HK-2 (cell line): ENCODE measurements at regions not wholly inside any gene's neighbourhood (a gene's known extent, or its start where the extent isn't known, plus 50 kb on each side); places are given as distances from the start of the nearest gene placed in this dataset.

Source experiments
- DNase-seq: peaks from one replicate; pipeline ENCODE4 v3.0.0-alpha.2; 2018; ENCODE audit not compliant: unreplicated experiment

GRCh38 chr2:12083081-12083581, 336.7 kb downstream of the LPIN1 start:
- no peak for DNase-seq

- no peak for DNase-seq
Measured at GRCh38 chr2:12083713-12084419, 337.4 kb downstream of the LPIN1 start.

DNA sequence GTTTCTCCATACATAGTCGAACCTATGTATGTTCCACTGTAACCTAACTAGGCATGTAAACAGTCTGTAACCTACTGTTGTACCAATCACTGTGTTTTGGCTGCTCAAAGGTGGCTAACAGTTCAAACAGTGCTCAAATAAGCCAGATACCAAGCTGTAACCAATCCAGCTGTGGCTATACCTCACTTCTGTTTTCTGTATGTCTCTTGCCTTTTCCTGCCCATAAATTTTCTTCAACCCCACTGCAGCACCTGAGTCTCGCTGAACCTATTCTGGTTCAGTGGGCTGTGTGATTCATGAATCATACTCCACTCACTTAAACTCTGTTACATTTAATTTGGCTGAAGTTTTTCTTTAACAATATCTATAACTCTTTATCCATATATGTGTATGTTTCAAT, 340.7 kb downstream of the LPIN1 start:
- DNase-seq = no peak

DNA sequence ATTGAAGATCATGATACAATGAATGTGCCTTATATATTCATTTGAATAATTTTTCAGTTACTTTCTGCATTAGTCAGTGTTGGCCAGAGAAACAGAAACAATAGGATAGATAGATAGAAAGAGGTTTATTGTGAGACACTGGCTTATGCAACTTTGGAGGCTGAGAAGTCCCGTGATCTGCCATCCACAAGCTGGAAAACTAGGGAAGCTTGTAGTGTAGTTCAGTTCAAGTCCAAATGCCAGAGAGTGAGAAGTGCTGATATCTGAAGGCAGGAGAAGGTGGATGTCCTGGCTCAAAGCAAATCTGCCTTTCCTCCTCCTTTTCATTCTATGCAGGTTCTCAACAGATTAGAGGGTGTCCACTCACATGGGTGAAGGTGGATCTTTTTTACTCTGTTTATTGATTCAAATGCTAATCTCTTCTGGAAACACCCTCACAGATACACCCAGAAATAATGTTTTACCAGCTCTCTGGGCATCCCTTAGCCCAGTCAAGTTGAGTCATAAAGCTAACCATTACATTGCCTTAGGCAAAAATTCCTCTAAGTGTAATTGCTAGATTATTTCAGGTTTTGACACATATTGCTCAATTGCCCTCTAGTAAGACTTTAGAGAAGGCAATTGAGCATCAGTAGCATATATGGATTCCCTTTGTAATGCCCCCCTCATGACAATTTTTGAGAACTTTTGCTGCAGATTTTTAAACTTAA, 341.4 kb downstream of the LPIN1 start:
- no peak for DNase-seq

- DNase-seq = no peak
Measured at GRCh38 chr2:12089001-12089400, 342.6 kb downstream of the LPIN1 start.

DNA sequence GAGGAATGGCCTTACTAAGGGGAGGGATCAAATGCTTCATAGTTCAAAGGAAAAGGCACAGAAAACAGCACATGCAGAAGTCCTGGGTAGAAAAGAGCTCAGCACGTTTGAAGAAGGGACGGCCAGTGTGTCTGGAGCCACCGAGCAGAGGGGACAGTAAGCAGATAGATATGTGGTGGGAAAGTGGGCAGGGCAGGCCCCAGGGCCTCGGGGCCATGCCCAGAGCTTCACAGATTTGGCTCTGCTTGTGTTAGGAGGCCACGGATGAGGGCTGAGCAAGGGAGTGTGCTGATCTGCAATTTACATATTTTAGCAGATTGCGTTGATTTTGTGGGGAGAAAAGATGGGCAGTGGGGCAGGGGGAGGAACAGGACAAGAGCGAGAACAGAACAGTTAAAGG, 343.1 kb downstream of the LPIN1 start:
- DNase-seq = no peak

DNA sequence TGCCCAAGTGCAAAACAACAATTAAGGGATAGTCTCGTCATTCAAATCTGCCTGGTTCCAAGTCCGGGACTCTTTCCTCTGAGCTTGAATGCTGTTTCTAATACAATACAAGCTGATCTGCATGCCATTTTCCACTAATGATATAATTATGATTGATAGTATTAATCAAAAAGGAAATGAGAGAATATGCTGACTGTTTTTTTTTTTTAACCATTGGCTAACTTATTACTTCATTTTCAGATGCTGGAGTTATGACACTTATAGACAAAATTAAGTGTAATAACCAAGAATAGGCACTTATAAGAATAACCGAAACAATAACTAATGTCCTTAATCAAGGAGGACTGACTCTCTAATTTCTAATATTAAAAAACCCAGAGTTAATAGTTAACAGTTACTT, 343.6 kb downstream of the LPIN1 start:
- no peak for DNase-seq

- DNase-seq = no peak
Measured at GRCh38 chr2:12090590-12090989, 344.2 kb downstream of the LPIN1 start.

DNA sequence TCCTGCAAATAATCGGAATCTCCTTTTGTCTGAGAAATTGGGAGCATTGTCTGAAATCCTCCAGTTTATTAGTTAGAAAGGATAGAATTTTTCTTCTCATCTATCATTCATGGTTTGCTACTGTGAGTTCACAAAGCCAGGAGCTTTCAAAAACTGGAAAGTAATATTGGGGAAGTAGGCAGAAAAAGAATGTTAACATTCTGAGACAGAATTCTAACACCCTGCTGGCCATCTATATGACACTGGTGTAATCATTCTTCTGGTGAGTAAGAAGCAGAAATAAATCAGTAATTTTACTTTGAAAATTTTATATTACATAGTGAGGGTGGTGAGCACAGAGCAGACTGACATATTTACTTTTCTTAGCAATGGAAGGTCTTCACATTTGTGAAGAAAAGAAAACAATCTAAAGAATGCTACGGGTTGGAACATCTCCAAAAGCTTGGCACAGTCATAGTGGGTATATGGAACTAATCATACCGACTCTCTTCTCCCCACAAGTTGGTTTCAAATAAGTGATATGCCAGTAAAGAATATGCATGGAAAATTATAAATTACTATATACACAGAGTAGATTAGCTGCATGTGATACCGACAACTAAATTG, 344.9 kb downstream of the LPIN1 start:
- no peak for DNase-seq

DNA sequence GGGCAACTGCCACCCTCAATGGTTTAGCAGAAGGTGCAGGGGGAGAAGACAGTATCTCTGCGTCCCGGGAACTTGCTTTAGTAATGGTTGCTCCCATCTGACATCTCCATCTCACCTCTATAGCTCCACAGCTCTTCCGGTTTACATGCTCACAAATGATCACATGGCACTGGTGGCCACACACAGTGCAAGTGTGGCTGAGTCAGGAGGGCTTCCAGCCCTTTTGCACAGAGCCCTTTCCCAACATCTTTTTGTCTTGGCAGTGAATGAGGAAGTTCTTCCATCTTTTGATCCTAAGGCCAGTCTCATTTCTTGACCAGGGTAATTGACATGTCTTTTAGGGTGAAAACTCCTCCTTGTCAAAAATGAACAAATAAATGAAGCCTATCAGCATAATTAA, 347.7 kb downstream of the LPIN1 start:
- DNase-seq = no peak

- DNase-seq = no peak
Measured at GRCh38 chr2:12096051-12096787, 349.8 kb downstream of the LPIN1 start.

- DNase-seq = no peak
Measured at GRCh38 chr2:12096788-12097449, 350.5 kb downstream of the LPIN1 start.

GRCh38 chr2:12097859-12098258, 351.4 kb downstream of the LPIN1 start:
- DNase-seq = no peak

DNA sequence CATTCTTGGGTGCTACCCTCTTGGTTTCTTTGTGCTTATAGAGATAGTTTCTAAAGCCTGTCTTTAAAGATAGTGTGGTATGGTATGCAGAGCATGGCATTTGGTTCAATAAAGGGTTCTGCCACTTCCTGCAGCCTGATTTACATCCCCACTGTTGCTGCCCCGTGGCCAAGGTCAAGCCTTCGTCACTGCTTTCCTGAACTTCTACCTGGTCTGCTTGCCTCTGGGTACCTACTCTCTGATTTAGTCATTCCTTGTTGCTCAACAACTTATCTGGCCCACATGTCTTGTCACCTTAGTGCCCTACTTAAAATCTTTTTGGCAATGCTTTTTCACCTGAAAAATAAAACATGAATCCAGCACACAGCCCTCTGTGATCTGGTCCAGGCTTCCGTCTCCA, 352.9 kb downstream of the LPIN1 start:
- no peak for DNase-seq

DNA sequence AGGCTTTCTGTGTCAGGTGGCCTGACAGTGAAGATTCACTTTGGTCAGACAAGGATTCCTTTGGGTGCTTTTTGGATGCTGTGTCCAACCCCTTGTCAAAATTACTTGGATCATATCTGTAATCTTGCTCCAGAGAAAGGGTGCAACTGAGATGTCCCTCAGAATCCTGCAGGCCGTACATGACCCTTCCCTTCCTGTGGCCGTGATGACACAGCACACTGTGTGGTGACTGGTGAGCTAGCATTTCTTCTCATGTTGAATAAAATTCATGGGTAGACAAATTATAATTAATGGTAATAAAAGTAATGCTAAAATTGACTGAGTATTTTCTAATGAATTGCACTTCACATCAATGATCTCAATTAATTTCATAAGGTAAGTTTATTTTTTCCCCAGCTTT, 356.2 kb downstream of the LPIN1 start:
- no peak for DNase-seq

DNA sequence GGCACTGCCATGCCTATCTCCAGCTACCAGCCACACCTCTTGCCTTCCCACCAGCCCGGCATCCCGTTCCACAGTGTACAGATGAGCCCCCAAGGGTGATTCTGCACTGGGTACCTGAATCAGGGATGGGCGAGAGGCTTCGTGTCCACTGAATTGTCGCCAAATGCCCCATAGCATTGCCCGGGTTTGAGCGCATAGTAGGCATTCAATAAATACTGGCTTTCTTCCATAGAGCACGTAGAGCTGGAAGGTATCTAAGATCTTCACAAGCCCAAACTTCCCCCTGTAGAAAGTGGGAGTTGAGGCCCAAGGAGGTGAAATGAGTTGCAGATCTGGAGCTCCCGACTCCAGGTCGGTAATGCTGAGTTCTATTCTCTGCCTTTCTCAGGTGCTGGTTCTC, 358.7 kb downstream of the LPIN1 start:
- no peak for DNase-seq

GRCh38 chr2:12106440-12107080, 360.1 kb downstream of the LPIN1 start:
- DNase-seq = peak; percentile 64

- no peak for DNase-seq
Measured at GRCh38 chr2:12107321-12107720, 360.9 kb downstream of the LPIN1 start.

DNA sequence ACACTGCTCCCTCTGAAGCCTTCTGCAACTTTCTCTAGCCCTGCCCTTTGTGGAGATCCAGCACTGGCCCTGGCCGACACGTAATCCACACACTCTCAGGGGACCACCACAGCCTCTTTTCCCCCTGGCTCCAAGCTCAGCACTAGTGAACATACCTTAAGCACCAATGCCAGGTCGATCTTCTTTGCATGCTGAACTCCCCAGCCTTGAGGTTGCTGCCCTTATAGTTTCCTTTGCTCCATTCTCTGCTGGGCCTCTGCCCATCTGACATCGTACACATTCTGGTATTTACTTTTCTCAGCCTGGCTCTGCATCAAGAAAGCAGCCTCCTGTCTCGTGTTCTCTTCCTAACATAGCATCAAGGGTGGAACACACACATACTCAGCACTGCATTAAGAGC, 361.5 kb downstream of the LPIN1 start:
- no peak for DNase-seq

DNA sequence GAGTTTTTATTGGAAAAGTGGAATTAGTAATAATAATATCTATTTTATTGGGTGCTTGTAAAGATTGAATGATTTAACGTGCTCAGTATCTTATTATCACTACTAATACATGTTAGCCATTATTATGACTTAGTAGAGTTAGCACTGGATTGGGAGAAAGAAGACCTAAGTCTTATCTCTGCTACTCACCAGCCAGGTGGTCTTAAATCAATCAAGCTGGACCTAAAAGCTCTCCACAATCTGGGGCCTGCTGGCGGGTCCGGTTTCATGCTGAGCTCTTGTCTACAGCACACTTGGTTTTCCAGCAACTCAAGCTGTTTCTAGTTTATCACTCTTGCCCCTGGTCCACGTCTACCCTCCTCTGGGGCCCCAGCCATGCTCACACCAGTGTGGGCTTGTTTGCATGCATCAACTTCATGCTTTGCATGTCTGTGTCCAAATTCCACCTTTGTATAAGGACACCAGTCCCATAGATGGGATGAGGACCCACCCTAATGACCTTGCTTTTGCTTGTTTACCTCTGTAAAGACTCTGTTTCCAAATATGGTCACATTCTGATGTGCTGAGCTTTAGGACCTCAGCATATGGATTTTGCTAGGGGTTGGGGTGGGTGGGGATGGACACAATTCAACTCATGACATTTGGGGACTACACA, 363.1 kb downstream of the LPIN1 start:
- DNase-seq = no peak

- DNase-seq = no peak
Measured at GRCh38 chr2:12110074-12110473, 363.6 kb downstream of the LPIN1 start.
